Head of caudate nucleus (tissue), 42 donors: ENCODE measurements at regions not wholly inside any gene's neighbourhood (a gene's known extent, or its start where the extent isn't known, plus 50 kb on each side); places are given as distances from the start of the nearest gene placed in this dataset.
A peak's percentile ranks its signal among the peaks of the same experiment; 100 is the strongest.

Experiments
- DNase-seq, 42 donors: peaks; one replicate each; pipeline versions ENCODE4 v3.0.0 to v3.0.0-alpha.2; 2020 to 2021; ENCODE audit warnings: mixed read lengths in 7 of 42
- intact Hi-C: fragments of 100-400 bp; cut with DNase I; formaldehyde crosslinking; loops from one replicate; pipeline ENCODE4 v1.15.0; 2022

DNA sequence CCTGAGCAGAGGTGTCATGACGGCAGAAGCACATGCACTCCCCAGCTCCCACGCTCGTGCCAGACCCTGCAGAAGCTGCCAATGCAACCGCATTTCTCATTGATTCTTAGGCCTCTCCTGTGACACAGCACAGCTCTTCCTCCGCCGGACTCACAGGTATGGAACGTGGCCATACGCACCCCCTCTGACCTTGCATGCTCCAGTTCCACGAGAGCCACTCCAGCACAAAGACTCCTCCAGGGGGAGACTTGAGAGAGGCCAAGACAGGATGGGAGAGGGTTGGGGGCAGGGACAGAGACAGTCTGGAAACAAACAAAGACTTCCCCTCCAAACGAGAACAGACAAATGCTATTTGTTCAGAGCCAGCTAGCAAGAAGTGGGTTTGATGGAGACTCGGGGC is 124.3 kb upstream of the PPP2R2D start:
- peak in 3 of 42 donors; percentile 10 to 17 (median 12) for DNase-seq
- intact Hi-C loops, result no loop called here

DNA sequence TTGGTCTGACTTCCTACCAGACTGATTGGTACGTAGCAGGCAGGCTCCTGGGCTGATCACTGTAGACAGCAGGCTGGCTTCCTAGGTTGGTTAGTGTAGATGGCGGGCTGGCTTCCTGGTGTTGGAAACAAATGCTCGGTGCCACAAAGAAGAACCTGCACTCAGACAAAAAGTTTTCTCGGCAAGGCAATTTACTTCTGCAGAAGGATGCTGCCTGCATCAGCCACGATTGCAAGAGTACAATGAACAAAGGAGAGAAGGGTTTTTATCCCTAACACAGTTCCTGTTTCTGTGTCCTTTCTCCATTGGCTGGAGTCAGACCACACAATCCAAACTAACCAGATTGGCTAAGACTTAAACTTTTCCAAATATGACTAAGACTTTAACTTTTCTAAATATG is 123.6 kb upstream of the PPP2R2D start:
- peak in 1 of 42 donors; percentile 18 for DNase-seq
- intact Hi-C loops, result no loop called here

DNA sequence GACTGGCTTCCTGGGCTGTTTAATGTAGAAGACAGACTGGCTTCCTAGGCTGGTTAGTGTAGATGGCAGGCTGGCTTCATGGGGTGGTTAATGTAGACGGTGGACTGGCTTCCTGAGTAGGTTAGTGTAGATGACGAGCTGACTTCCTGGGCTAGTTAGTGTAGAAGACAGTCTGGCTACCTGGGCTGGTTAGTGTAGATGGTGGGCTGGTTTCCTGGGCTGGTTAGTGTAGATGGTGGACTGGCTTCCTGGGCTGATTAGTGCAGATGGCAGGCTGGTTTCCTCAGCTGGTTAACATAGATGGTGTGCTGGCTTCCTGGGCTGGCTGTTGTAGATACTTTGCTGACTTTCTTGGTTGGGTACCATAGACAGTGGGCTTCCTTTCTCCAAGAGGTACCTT is 122.9 kb upstream of the PPP2R2D start:
- DNase-seq, result peak in 1 of 42 donors; percentile 6
- intact Hi-C loops, result no loop called here

- peak in 2 of 42 donors; percentile 2 to 4 for DNase-seq
- intact Hi-C loops, result no loop called here
Observed at GRCh38 chr10:131778385-131778784, 122.4 kb upstream of the PPP2R2D start.

DNA sequence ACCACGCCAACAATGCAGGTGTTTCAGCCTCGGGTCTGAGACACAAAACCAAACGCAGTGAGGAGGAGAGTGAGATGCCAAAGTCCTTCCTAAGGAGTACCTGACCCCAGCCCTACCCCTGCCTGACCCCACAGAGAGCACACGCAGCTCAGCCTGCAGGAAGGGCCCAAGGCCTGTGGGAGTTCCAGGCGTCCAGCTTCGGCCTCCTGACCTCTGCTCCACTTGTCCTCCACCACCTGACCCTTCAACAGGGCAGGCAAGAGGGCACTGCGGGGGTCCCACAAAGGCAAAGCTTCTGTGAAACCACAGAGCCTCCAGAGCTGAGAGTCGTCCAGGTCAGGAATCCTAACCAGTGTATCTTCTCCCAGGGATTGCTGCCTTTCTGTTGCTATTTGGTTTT is 122.0 kb upstream of the PPP2R2D start:
- intact Hi-C loops, result no loop called here
- DNase-seq, result peak in 1 of 42 donors; percentile 12

DNA sequence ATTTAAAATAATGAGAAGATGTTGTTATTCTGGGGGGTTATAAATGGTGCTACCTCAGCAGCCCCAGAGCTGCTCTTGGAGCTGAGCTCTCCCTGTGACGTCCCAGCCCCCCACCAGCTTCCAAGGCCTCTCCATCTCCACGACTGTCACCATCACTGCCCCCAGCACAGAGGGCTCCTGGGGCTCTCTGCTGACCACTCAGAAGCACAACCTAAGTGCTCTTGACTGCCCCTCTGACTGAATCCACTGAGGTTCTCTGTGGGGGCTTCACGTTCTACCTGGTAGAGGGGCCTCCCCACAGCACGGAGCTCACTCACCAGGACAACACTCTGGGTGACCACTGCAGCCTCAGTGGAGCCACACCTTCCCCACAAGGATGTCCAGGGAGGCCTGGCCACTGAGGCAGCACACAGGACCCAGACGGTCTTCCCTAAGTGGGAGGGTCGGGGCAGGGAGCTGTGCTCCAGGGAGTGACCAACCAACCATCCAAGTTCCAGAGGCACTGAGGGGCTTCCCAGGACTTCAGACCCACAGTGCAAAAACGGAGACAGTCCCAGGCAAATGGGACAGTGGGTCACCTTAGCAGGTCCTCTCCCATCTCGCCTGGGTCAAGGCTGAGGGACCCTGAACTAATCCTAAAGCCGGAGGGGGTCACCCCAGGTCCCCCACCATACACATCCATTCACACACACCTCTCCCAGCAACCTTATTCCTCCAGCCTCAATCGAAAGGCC is 121.0 kb upstream of the PPP2R2D start:
- peak in 1 of 42 donors; percentile 1 for DNase-seq
- intact Hi-C loops, result no loop called here

GRCh38 chr10:131781076-131781475 is 119.7 kb upstream of the PPP2R2D start:
- peak in 2 of 42 donors; percentile 2 to 9 for DNase-seq
- intact Hi-C loops, result no loop called here

- DNase-seq, result peak in 2 of 42 donors; percentile 8 to 14
- intact Hi-C loops, result no loop called here
Observed at GRCh38 chr10:131781791-131782190, 119.0 kb upstream of the PPP2R2D start.

DNA sequence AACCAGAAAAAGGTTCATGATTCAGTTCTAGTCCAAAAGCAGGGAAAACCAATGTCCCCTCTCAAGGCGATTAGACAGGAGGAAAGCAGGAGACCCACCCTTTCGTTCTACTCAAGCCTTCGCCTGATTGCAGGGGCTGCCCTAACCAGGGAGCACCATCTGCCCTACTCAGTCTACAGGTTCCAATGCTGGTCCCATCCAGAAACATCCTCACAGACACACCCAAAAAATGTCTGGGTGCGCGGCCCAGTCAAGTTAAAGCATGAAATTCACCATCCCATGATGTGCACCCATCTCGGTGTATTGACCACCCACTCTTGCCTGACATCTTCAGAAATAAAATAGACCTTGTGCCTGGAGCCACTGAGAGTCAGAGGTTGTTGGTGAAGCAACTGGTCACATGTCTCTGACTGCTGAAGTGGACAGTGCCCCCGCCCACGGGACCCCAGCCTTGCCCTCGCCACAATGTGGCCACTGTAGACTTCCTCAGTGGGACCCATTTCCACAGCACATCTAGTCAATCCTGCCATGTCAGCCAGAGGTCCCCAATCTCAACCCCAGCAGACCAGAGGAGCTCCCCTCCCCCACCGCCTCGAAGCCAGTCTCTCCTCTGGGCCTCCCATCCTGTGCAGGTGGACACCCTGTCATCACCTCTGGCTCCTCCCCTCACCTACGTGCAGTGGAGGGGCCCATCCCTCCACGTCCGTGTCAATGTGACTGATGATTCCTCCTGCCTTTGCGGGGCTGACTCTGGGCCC is 116.3 kb upstream of the PPP2R2D start:
- intact Hi-C loops, result no loop called here
- DNase-seq, result peak in 2 of 42 donors; percentile 9 to 15

DNA sequence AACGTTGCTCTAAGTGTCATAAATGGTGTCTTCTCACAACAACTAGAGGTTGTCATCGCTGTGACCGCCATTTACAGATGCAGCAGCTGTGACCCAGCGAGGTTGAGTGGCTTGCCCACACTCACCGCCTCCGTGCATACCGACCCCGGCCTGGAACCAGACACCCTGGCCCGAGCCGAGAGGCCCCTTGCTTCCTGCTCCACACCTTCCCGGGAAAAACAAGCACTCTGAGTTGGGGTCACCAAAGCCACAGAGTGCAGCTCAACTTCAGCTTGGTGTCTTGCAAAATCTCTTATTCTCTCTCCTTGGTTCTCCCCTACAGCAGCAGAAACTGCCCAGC is 115.7 kb upstream of the PPP2R2D start:
- intact Hi-C loops, result no loop called here
- peak in 2 of 42 donors; percentile 11 to 23 for DNase-seq

DNA sequence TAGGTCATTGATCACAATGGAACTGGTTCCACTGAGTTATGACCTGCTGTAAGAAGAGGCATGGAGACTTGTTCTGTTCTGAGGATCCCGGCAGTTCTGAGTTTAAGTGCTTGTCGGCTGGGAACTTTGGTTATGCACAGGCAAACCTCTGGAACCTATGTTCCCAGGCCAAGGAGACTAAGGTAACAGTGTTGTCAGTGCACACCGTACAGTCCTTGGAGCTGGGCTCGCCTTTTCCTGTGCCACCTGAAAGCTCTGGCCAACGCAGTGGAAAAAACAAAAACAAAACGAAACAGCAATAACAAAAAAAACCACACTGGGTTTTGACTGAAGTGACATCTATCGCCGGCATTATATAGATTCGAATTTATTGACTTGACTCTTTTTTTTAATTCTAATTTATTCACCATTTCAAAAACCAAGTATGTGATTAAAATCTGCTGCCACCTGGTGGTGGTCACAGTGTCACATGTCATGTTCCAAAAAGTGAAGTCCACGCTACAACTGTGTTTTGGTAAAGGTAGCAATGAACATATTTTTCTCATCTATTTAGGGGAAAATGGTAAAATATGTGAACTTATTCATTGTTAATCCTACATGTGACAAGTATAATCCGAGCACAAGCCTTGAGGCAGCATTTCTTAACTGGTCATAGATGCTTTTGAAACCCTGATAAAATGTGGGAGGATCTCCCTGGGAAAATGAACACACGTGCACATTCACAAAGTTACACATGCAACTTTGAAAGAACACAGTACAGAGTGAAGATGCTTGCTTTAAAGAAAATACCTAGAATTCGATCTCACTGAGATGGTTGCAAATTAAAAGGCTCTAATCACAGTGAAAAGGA is 113.8 kb upstream of the PPP2R2D start:
- peak in 41 of 42 donors; percentile 23 to 88 (median 69) for DNase-seq

DNA sequence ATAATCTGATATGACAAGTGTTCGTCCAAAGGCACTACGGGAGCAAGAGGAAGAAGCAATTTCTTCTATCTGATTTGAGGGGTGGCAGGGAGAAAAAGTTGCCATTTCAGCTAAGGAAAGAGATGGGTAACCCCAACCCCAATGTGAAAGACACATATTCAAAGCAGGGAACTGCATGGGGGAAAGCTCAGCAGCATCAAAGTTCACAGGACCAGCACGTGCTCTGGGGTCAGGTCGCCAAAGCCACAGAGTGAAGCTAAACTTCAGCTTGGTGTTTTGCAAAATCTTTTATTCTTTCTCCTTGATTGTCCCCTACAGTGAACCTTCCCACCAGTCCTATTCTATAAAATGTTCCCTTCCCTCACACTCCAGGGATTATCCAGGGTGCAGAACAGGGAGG is 112.8 kb upstream of the PPP2R2D start:
- intact Hi-C loops, result no loop called here
- peak in 1 of 42 donors; percentile 12 for DNase-seq

More for the DNA sequence above, 113.8 kb upstream of the PPP2R2D start:
- intact Hi-C loops, result no loop called here

DNA sequence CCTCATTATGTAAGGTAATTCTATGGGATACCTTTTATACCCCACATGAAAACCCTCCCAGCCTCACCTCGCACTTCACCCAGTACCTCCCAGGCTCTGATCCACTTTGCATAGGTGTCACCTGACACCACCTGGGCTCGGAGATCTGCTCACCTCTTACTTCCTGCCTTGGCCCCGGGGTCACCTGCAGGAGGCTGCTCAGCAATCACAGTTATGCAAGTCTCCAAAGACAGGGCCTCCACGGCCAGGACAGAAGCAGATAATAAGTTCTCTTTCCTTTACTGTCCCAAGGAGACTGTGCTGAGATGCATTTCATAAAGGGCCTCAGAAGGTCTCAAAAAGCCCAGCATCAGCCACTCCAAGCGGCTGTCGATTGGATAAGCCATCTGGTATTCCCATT is 112.4 kb upstream of the PPP2R2D start:
- peak in 3 of 42 donors; percentile 3 to 21 (median 20) for DNase-seq
- intact Hi-C loops, result no loop called here

- DNase-seq, result peak in 2 of 42 donors; percentile 7 to 22
- intact Hi-C loops, result no loop called here
Observed at GRCh38 chr10:131789516-131789915, 111.3 kb upstream of the PPP2R2D start.

- DNase-seq, result peak in 2 of 42 donors; percentile 16 to 33
- intact Hi-C loops, result no loop called here
Observed at GRCh38 chr10:131790021-131790420, 110.8 kb upstream of the PPP2R2D start.

DNA sequence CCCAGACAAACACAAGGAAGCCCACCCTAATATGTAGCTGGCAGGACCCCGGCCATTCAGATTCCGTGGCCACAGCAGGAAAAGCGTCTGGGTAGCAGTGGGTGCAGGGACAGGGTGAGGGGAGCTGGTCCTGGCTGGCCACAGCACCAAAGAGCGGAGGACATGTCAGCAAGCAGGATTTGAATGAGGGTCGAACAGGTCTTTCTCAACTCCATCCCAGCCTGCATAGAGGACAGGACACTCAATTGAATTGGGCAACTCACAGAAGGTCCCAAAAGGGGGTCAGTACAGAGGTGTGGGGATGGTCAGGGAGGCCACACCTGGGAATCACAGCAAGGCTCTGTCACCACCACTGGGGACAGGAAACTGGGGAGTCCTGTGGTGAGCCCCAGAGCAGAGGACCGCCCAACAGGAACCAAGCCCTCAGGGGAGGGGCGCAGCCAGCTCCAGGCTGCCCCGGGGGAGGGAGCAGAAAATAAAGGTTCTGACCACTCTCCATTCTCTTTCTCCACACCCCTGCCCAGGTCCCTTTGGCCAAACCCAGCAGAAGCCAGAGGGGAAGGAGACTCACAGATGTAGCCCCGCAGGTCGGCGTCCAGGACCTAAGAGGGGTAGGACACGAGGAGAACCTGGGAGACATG is 108.7 kb upstream of the PPP2R2D start:
- peak in 2 of 42 donors; percentile 12 to 20 for DNase-seq
- intact Hi-C loops, result no loop called here

DNA sequence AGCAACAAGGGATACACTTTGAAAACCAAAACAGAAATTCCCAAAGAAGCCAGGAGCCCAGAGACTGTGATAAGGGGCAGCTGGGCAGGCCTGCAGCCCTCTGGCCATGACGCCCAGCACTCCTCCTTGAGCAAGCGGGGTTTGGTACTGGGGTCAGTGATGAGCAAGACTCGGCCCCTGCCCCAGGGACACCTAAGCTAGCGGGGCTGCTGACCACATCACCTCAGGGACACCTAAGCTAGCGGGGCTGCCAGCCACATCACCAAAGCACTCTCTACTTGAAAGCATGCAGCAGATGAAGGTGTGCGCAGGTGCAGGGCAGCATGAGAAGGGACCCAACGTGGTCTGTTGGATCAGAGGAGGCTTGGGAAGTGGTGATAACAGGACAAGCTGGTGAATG is 108.0 kb upstream of the PPP2R2D start:
- intact Hi-C loops, result no loop called here
- DNase-seq, result peak in 1 of 42 donors; percentile 32

DNA sequence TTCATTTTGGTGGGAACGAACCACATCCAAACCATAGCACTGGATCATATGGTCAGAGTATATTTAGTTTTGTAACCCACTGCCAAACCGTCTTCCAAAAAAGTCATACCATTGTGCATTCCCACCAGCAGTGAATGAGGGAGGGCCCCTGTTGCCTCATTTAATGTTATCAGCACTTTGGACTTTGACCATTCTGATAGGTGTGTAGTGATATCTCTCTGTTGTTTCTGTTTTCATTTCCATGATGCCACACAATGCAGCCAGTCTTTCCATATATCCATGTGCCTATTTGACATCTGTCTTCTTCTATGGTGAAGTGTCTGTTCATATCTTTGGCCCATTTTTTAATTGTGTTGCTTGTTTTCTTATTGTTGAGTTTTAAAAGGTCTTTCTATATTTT is 105.0 kb upstream of the PPP2R2D start:
- intact Hi-C loops, result no loop called here
- no peak for DNase-seq

- intact Hi-C loops, result no loop called here
- peak in 1 of 42 donors; percentile 1 for DNase-seq
Observed at GRCh38 chr10:131797626-131798025, 103.2 kb upstream of the PPP2R2D start.
